ENCODE measurements at regions not wholly inside any gene's neighbourhood (a gene's known extent, or its start where the extent isn't known, plus 50 kb on each side); places are given as distances from the start of the nearest gene placed in this dataset.

- H3K79me2 ChIP-seq: no peaks in the 10 kb centered on the region
- H3K36me3 ChIP-seq (replicated peaks; ENCODE audit: insufficient read depth, low read depth): no peaks in the 10 kb centered on the region
- H3K9me2 ChIP-seq (replicated peaks; ENCODE audit: insufficient read depth): no peaks in the 10 kb centered on the region
- no peak overlapping the region for H3K4me2 ChIP-seq
- H3K9me3 ChIP-seq (ENCODE audit: low read depth): no peaks in the 10 kb centered on the region
- TF ChIP-seq EZH2phosphoT487 (IDR thresholded peaks at IDR 0.05; ENCODE audit: low read depth, severe bottlenecking, unreplicated experiment) (no peak), EZH2 (IDR thresholded peaks at IDR 0.05; ENCODE audit: borderline replicate concordance) (no peak)
- TF ChIP-seq, protein P1, sequence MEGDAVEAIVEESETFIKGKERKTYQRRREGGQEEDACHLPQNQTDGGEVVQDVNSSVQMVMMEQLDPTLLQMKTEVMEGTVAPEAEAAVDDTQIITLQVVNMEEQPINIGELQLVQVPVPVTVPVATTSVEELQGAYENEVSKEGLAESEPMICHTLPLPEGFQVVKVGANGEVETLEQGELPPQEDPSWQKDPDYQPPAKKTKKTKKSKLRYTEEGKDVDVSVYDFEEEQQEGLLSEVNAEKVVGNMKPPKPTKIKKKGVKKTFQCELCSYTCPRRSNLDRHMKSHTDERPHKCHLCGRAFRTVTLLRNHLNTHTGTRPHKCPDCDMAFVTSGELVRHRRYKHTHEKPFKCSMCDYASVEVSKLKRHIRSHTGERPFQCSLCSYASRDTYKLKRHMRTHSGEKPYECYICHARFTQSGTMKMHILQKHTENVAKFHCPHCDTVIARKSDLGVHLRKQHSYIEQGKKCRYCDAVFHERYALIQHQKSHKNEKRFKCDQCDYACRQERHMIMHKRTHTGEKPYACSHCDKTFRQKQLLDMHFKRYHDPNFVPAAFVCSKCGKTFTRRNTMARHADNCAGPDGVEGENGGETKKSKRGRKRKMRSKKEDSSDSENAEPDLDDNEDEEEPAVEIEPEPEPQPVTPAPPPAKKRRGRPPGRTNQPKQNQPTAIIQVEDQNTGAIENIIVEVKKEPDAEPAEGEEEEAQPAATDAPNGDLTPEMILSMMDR (IDR thresholded peaks at IDR 0.05; ENCODE audit: poor library complexity): no peak
- no peak overlapping the region for H3K4me3 ChIP-seq
- H2AFZ ChIP-seq: no peak overlapping the region
- no peaks in the 10 kb centered on the region for H3K4me1 ChIP-seq (ENCODE audit: insufficient read depth)
- no peak for DNase-seq (ENCODE audit: low spot score)
- no peak overlapping the region for H3K27ac ChIP-seq
- no peaks in the 10 kb centered on the region for H4K20me1 ChIP-seq (ENCODE audit: insufficient read depth, poor library complexity, severe bottlenecking)
- 84% methylated on average over 7 of the region's 7 CpGs for WGBS (ENCODE audit: low lambda C conversion rate, missing lambda C conversion rate)
- H3K27me3 ChIP-seq: no peaks in the 10 kb centered on the region
Measured at GRCh38 chr12:102765736-102766135, 151.3 kb downstream of the PAH start.

DNA sequence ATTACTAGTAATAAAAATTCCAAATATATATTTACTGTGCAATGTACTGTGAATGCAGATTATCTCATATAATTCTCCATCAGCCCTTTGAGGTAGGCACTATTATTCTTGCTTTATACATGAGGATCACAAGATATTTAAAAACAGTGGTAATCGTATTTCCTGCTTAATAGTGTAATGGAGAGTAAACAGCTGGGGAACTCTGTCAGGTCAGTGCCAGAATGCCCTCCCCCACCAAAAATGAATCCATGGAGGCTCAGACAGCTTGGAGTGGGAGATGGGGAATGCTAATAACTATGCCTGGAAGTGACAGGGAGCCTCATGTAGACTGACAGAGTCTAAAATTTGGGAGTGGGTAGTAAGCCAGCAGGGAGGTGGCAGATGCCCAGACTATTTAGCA lies 153.6 kb downstream of the PAH start:
- no peaks in the 10 kb centered on the region for H3K9me2 ChIP-seq (replicated peaks; ENCODE audit: insufficient read depth)
- no peaks in the 10 kb centered on the region for H3K36me3 ChIP-seq (replicated peaks; ENCODE audit: insufficient read depth, low read depth)
- H3K9me3 ChIP-seq (ENCODE audit: low read depth): no peaks in the 10 kb centered on the region
- no peak overlapping the region for H3K4me2 ChIP-seq
- no peak overlapping the region for H3K4me3 ChIP-seq
- DNase-seq (ENCODE audit: low spot score): no peak
- H3K27ac ChIP-seq: no peak overlapping the region
- no peak overlapping the region for H2AFZ ChIP-seq
- TF ChIP-seq, protein P1 (IDR thresholded peaks at IDR 0.05; ENCODE audit: poor library complexity): no peak
- TF ChIP-seq EZH2 (IDR thresholded peaks at IDR 0.05; ENCODE audit: borderline replicate concordance) (no peak), EZH2phosphoT487 (IDR thresholded peaks at IDR 0.05; ENCODE audit: low read depth, severe bottlenecking, unreplicated experiment) (no peak)
- no peaks in the 10 kb centered on the region for H3K27me3 ChIP-seq
- no peaks in the 10 kb centered on the region for H4K20me1 ChIP-seq (ENCODE audit: insufficient read depth, poor library complexity, severe bottlenecking)
- no peaks in the 10 kb centered on the region for H3K4me1 ChIP-seq (ENCODE audit: insufficient read depth)
- 46% methylated on average over 1 of the region's 1 CpG for WGBS (ENCODE audit: low lambda C conversion rate, missing lambda C conversion rate)
- no peaks in the 10 kb centered on the region for H3K79me2 ChIP-seq

- H3K27me3 ChIP-seq: no peaks in the 10 kb centered on the region
- TF ChIP-seq, protein P1 (IDR thresholded peaks at IDR 0.05; ENCODE audit: poor library complexity): no peak
- TF ChIP-seq EZH2 (IDR thresholded peaks at IDR 0.05; ENCODE audit: borderline replicate concordance) (no peak), EZH2phosphoT487 (IDR thresholded peaks at IDR 0.05; ENCODE audit: low read depth, severe bottlenecking, unreplicated experiment) (no peak)
- peaks cover under 1% of the 10 kb centered on the region for H3K4me1 ChIP-seq (ENCODE audit: insufficient read depth)
- DNase-seq (ENCODE audit: low spot score): no peak
- H3K79me2 ChIP-seq: no peaks in the 10 kb centered on the region
- no peak overlapping the region for H3K27ac ChIP-seq
- H2AFZ ChIP-seq: no peak overlapping the region
- H3K36me3 ChIP-seq (replicated peaks; ENCODE audit: insufficient read depth, low read depth): no peaks in the 10 kb centered on the region
- H3K9me2 ChIP-seq (replicated peaks; ENCODE audit: insufficient read depth): no peaks in the 10 kb centered on the region
- no peak overlapping the region for H3K4me2 ChIP-seq
- H4K20me1 ChIP-seq (ENCODE audit: insufficient read depth, poor library complexity, severe bottlenecking): no peaks in the 10 kb centered on the region
- 59% methylated on average over 4 of the region's 4 CpGs for WGBS (ENCODE audit: low lambda C conversion rate, missing lambda C conversion rate)
- no peak overlapping the region for H3K4me3 ChIP-seq
- H3K9me3 ChIP-seq (ENCODE audit: low read depth): no peaks in the 10 kb centered on the region
Measured at GRCh38 chr12:102763061-102763460, 154.0 kb downstream of the PAH start.

DNA sequence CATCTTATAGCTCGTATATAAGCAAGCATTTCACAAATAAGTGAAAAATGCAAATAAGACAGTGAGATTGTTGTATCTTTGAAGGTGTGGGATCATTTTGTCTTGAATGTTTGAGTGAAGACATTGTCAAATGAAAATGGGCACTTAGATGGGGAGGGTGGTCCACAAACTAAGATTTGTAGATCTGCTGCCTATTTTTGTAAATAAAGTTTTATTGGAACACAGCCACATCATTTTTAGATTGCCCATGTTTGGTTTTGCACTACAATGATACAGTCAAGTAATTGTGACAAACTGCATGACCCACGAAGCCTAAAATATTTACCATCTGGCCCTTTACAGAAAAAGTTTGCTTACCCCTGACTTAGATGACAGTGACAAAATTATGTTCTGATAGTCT lies 156.7 kb downstream of the PAH start:
- TF ChIP-seq EZH2phosphoT487 (IDR thresholded peaks at IDR 0.05; ENCODE audit: low read depth, severe bottlenecking, unreplicated experiment): no peak
- TF ChIP-seq, protein P1 (IDR thresholded peaks at IDR 0.05; ENCODE audit: poor library complexity): no peak
- TF ChIP-seq EZH2 (IDR thresholded peaks at IDR 0.05; ENCODE audit: borderline replicate concordance): no peak
- Histone ChIP-seq H3K4me1 (ENCODE audit: insufficient read depth) (peaks cover 6% of the 10 kb centered on the region), H3K36me3 (replicated peaks; ENCODE audit: insufficient read depth, low read depth) (no peaks in the 10 kb centered on the region), H2AFZ (no peak overlapping the region), H3K27me3 (no peaks in the 10 kb centered on the region), H3K9me2 (replicated peaks; ENCODE audit: insufficient read depth) (no peaks in the 10 kb centered on the region), H3K4me2 (no peak overlapping the region), H3K9me3 (ENCODE audit: low read depth) (no peaks in the 10 kb centered on the region), H3K4me3 (no peak overlapping the region), H3K27ac (no peak overlapping the region), H3K79me2 (no peaks in the 10 kb centered on the region), H4K20me1 (ENCODE audit: insufficient read depth, poor library complexity, severe bottlenecking) (no peaks in the 10 kb centered on the region)
- 91% methylated on average over 2 of the region's 2 CpGs for WGBS (ENCODE audit: low lambda C conversion rate, missing lambda C conversion rate)
- no peak for DNase-seq (ENCODE audit: low spot score)

Measured in hepatocyte (in vitro differentiated cells).